IMR-90 (cell line): ENCODE measurements at regions not wholly inside any gene's neighbourhood (a gene's known extent, or its start where the extent isn't known, plus 50 kb on each side); places are given as distances from the start of the nearest gene placed in this dataset.

Experiments
- ATAC-seq: fragments of 200-7000 bp; cut with Tn5 transposase; 2 replicates; pipeline ENCODE4 v1.9.1; 2020; ENCODE audit warnings: low read depth, mild to moderate bottlenecking, moderate library complexity
- BruUV-seq: library from RNA; stranded (reverse); fragments of 400-500 nt; replicated peaks from 2 replicates; lab custom pipeline; 2021; lab: Mats Ljungman, UMichigan
- CTCF ChIA-PET: fragments of 300-600 bp; formaldehyde crosslinking; extraction: SDS; loops from one replicate; lab custom pipeline; 2021; ENCODE audit warnings: antibody characterized with exemption; lab: Yijun Ruan, JAX
- POLR2A ChIA-PET: fragments of 300-600 bp; sonication (Branson Sonifier 250); formaldehyde crosslinking; loops from one replicate; lab custom pipeline; 2022; ENCODE audit warnings: antibody characterized with exemption; ENCODE audit not compliant: unreplicated experiment; lab: Charles Lee
- DNase-seq: peaks from one replicate; pipeline ENCODE4 v3.0.0; 2013
- H2AFZ ChIP-seq: replicated peaks from 2 replicates; pipeline ENCODE3; 2013; ENCODE audit warnings: low read length, mild to moderate bottlenecking; ENCODE audit not compliant: poor library complexity
- H2AK5ac ChIP-seq: 2 replicates; pipeline ENCODE4 v1.6.1; 2013; ENCODE audit warnings: low read depth, low read length, inconsistent platforms
- H2AK9ac ChIP-seq: replicated peaks from 2 replicates; pipeline ENCODE3; 2013; ENCODE audit warnings: mild to moderate bottlenecking, low read depth, low read length, moderate library complexity; ENCODE audit not compliant: poor library complexity
- H2BK120ac ChIP-seq: 2 replicates; pipeline ENCODE4 v1.6.1; 2013; ENCODE audit warnings: low read depth, low read length, inconsistent platforms
- H2BK15ac ChIP-seq: 3 replicates; pipeline ENCODE4 v1.6.1; 2013; ENCODE audit warnings: low read depth, low read length, inconsistent platforms
- H2BK20ac ChIP-seq: 2 replicates; pipeline ENCODE4 v1.6.1; 2013; ENCODE audit warnings: low read depth, mild to moderate bottlenecking, inconsistent platforms, low read length, moderate library complexity
- H2BK5ac ChIP-seq: 2 replicates; pipeline ENCODE4 v1.6.1; 2013; ENCODE audit warnings: mild to moderate bottlenecking, low read depth, low read length, inconsistent platforms; ENCODE audit not compliant: poor library complexity, severe bottlenecking
- H3K14ac ChIP-seq: replicated peaks from 2 replicates; pipeline ENCODE4 v1.6.1; 2013; ENCODE audit warnings: low read depth, low read length, inconsistent platforms
- H3K18ac ChIP-seq: 2 replicates; pipeline ENCODE4 v1.6.1; 2013; ENCODE audit warnings: low read depth, low read length, control low read depth
- H3K23ac ChIP-seq: 2 replicates; pipeline ENCODE4 v1.6.1; 2013; ENCODE audit warnings: low read depth, low read length, inconsistent platforms
- H3K27ac ChIP-seq: 2 replicates; pipeline ENCODE4 v1.5.1; 2013; ENCODE audit warnings: mild to moderate bottlenecking, control low read depth, low read length; ENCODE audit not compliant: insufficient read depth
- H3K27me3 ChIP-seq: 2 replicates; pipeline ENCODE4 v1.6.1; 2013; ENCODE audit warnings: low read length; ENCODE audit not compliant: control insufficient read depth, insufficient read depth
- H3K36me3 ChIP-seq: 2 replicates; pipeline ENCODE4 v1.6.1; 2013; ENCODE audit warnings: low read length, mixed read lengths; ENCODE audit not compliant: control insufficient read depth, insufficient read depth
- H3K4ac ChIP-seq: 2 replicates; pipeline ENCODE4 v1.6.1; 2013; ENCODE audit warnings: low read depth, low read length, inconsistent platforms
- H3K4me1 ChIP-seq: 2 replicates; pipeline ENCODE4 v1.6.1; 2013; ENCODE audit warnings: low read length, mixed read lengths; ENCODE audit not compliant: control insufficient read depth, insufficient read depth
- H3K4me2 ChIP-seq: 2 replicates; pipeline ENCODE4 v1.6.1; 2013; ENCODE audit warnings: low read depth, mild to moderate bottlenecking, control low read depth, low read length, moderate library complexity
- H3K4me3 ChIP-seq: 2 replicates; pipeline ENCODE4 v1.5.1; 2013; ENCODE audit warnings: low read depth, mild to moderate bottlenecking, control low read depth, low read length, moderate library complexity; ENCODE audit not compliant: insufficient read depth
- H3K56ac ChIP-seq: 2 replicates; pipeline ENCODE4 v1.6.1; 2013; ENCODE audit warnings: low read length, inconsistent platforms; ENCODE audit not compliant: insufficient read depth; ENCODE audit errors: extremely low read depth
- H3K79me1 ChIP-seq, 2 experiments: 2 replicates each; pipeline ENCODE4 v1.6.1; 2013; ENCODE audit warnings: low read length in 2 of 2, inconsistent platforms in 1 of 2, low read depth in 1 of 2
- H3K9ac ChIP-seq: 2 replicates; pipeline ENCODE4 v1.6.1; 2013; ENCODE audit warnings: low read depth, low read length, control low read depth
- H3K9me1 ChIP-seq: 2 replicates; pipeline ENCODE4 v1.6.1; 2013; ENCODE audit warnings: low read length, inconsistent platforms; ENCODE audit not compliant: insufficient read depth
- H3K9me3 ChIP-seq: 2 replicates; pipeline ENCODE4 v1.6.1; 2013; ENCODE audit warnings: low read length; ENCODE audit not compliant: control insufficient read depth, insufficient read depth
- H4K20me1 ChIP-seq: 2 replicates; pipeline ENCODE4 v1.6.1; 2013; ENCODE audit warnings: low read length, inconsistent platforms; ENCODE audit not compliant: insufficient read depth
- H4K5ac ChIP-seq: 2 replicates; pipeline ENCODE4 v1.6.1; 2013; ENCODE audit warnings: mild to moderate bottlenecking, low read depth, low read length, control low read depth
- H4K8ac ChIP-seq, 2 experiments: 2 replicates each; pipeline ENCODE4 v1.6.1; 2013; ENCODE audit warnings: low read depth in 2 of 2, low read length in 2 of 2, control low read depth in 1 of 2, inconsistent platforms in 1 of 2
- H4K91ac ChIP-seq: 2 replicates; pipeline ENCODE4 v1.6.1; 2013; ENCODE audit warnings: low read depth, low read length, inconsistent platforms; ENCODE audit not compliant: insufficient read depth
- BHLHE40 ChIP-seq: fragments of 150-350 bp; IDR thresholded peaks from 2 replicates; pipeline ENCODE4 v1.6.1; 2016; ENCODE audit warnings: mild to moderate bottlenecking, low read depth, low read length
- CEBPB ChIP-seq: IDR thresholded peaks from 2 replicates; pipeline ENCODE4 v1.6.1; 2012; ENCODE audit warnings: low read depth, low read length, improper control_type of control experiment
- CHD1 ChIP-seq: IDR thresholded peaks from 2 replicates; pipeline ENCODE4 v1.6.1; 2012; ENCODE audit warnings: low read depth, low read length, improper control_type of control experiment
- MAFK ChIP-seq: IDR thresholded peaks from 2 replicates; pipeline ENCODE4 v1.6.1; 2012; ENCODE audit warnings: low read depth, low read length, improper control_type of control experiment
- MAZ ChIP-seq: IDR thresholded peaks from 2 replicates; pipeline ENCODE4 v1.6.1; 2012; ENCODE audit warnings: low read depth, mild to moderate bottlenecking, low read length, improper control_type of control experiment, moderate library complexity, borderline replicate concordance
- MXI1 ChIP-seq: IDR thresholded peaks from 2 replicates; pipeline ENCODE4 v1.6.1; 2012; ENCODE audit warnings: low read depth, mild to moderate bottlenecking, low read length, moderate library complexity, borderline replicate concordance
- NFE2L2 ChIP-seq: fragments of 150-350 bp; IDR thresholded peaks from 2 replicates; pipeline ENCODE4 v1.6.1; 2016; ENCODE audit warnings: low read depth, mild to moderate bottlenecking, low read length
- POLR2A ChIP-seq: IDR thresholded peaks from 2 replicates; pipeline ENCODE4 v1.6.1; 2012; ENCODE audit warnings: mild to moderate bottlenecking, low read depth, low read length
- RAD21 ChIP-seq: IDR thresholded peaks from 2 replicates; pipeline ENCODE4 v1.6.1; 2012; ENCODE audit warnings: low read length, improper control_type of control experiment
- SMC3 ChIP-seq: fragments of 150-350 bp; IDR thresholded peaks from 2 replicates; pipeline ENCODE4 v1.6.1; 2016; ENCODE audit warnings: low read depth, mild to moderate bottlenecking, antibody characterized with exemption, low read length, moderate library complexity
- WGBS, 2 experiments: methylation state at CpG; one replicate each; pipeline versions ENCODE4 v1.1.5 to v1.1.7; 2013; ENCODE audit warnings: missing lambda C conversion rate in 2 of 2; ENCODE audit not compliant: insufficient read length in 1 of 2; ENCODE audit errors: extremely low coverage in 2 of 2; 5-methylcytosine and 5-hydroxymethylcytosine counted together
- dilution Hi-C: fragments of 300-500 bp; cut with HindIII; formaldehyde crosslinking; loops from one replicate; pipeline ENCODE4 v1.14.3; 2018; ENCODE audit warnings: low sequenced_read_pairs; ENCODE audit not compliant: unreplicated experiment
- in situ Hi-C: fragments of 300-500 bp; cut with MboI; formaldehyde crosslinking; loops from 3 replicates; pipeline ENCODE4 v1.14.3; 2019; ENCODE audit warnings: low sequenced_read_pairs, inconsistent platforms, mixed read lengths
- intact Hi-C: fragments of 100-400 bp; cut with micrococcal nuclease; formaldehyde crosslinking; loops from 2 replicates; pipeline ENCODE4 v1.10.0; 2022
- TF ChIP-seq, protein P1 (sequence below): conservative IDR thresholded peaks from 2 replicates; pipeline ENCODE4 v1.5.1; 2012; ENCODE audit warnings: mild to moderate bottlenecking, low read depth, low read length, improper control_type of control experiment
- TF ChIP-seq, protein P2 (sequence below): fragments of 150-350 bp; IDR thresholded peaks from 2 replicates; pipeline ENCODE4 v1.6.1; 2017; ENCODE audit warnings: mild to moderate bottlenecking, antibody characterized with exemption, low read length, low read depth

DNA sequence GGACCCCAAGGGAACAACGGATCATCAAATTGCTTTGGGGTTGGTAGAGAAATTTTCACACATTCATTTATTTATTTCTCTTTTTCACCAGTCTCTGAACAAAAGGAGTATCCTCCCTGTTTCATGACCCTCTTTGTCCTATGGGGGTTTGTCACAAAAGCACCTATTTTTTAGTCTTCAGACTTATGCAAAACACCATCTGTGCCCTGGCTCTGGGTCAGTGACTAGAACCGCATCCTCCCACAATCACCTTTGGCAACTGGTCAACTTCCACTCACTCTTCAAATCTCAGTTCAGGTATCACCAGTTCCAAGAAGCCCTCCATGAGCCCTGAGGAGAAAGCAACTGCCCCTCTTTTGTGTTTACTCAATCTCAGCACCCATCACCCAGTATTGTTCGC, 395.7 kb downstream of the CDK5RAP2 start:
- BruUV-seq, result no TSS peak
- no peaks in the 10 kb centered on the region for H3K9me3 ChIP-seq
- no peak overlapping the region for H3K9ac ChIP-seq
- no peak overlapping the region for H2AK5ac ChIP-seq
- H4K91ac ChIP-seq, result no peak overlapping the region
- no peak overlapping the region for H4K5ac ChIP-seq
- no peaks in the 10 kb centered on the region for H3K9me1 ChIP-seq
- ChIA-PET CTCF (no interaction called here), POLR2A (no interaction called here)
- no peaks in the 10 kb centered on the region for H3K27me3 ChIP-seq
- no peak overlapping the region for H3K4me2 ChIP-seq
- H3K79me1 ChIP-seq, result no peaks in the 10 kb centered on the region
- in situ Hi-C loops, result no loop called here
- ATAC-seq (no peak), DNase-seq (no peak)
- no peak overlapping the region for H3K4me3 ChIP-seq
- H3K23ac ChIP-seq, result no peak overlapping the region
- no peaks in the 10 kb centered on the region for H3K4me1 ChIP-seq
- whole genome bisulfite sequencing, 2 experiments, result 75% methylated on average over 1 of the region's 3 CpGs; no CpG with 5 or more reads in 1 of the 2 experiments
- no peak overlapping the region for H2BK5ac ChIP-seq
- no peak overlapping the region for H2BK15ac ChIP-seq
- H4K8ac ChIP-seq, result no peak overlapping the region
- H3K4ac ChIP-seq, result no peak overlapping the region
- no peaks in the 10 kb centered on the region for H4K20me1 ChIP-seq
- no peak overlapping the region for H3K27ac ChIP-seq
- dilution Hi-C loops, result no loop called here
- H2BK120ac ChIP-seq, result no peak overlapping the region
- TF ChIP-seq, protein P1, sequence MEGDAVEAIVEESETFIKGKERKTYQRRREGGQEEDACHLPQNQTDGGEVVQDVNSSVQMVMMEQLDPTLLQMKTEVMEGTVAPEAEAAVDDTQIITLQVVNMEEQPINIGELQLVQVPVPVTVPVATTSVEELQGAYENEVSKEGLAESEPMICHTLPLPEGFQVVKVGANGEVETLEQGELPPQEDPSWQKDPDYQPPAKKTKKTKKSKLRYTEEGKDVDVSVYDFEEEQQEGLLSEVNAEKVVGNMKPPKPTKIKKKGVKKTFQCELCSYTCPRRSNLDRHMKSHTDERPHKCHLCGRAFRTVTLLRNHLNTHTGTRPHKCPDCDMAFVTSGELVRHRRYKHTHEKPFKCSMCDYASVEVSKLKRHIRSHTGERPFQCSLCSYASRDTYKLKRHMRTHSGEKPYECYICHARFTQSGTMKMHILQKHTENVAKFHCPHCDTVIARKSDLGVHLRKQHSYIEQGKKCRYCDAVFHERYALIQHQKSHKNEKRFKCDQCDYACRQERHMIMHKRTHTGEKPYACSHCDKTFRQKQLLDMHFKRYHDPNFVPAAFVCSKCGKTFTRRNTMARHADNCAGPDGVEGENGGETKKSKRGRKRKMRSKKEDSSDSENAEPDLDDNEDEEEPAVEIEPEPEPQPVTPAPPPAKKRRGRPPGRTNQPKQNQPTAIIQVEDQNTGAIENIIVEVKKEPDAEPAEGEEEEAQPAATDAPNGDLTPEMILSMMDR, result no peak
- no peak for TF ChIP-seq POLR2A
- no peak for TF ChIP-seq CEBPB
- TF ChIP-seq MXI1, result no peak
- no peak for TF ChIP-seq SMC3
- no peak for TF ChIP-seq NFE2L2
- no peak for TF ChIP-seq BHLHE40
- no peak for TF ChIP-seq RAD21
- TF ChIP-seq CHD1, result no peak
- TF ChIP-seq MAFK, result no peak
- TF ChIP-seq, protein P2, sequence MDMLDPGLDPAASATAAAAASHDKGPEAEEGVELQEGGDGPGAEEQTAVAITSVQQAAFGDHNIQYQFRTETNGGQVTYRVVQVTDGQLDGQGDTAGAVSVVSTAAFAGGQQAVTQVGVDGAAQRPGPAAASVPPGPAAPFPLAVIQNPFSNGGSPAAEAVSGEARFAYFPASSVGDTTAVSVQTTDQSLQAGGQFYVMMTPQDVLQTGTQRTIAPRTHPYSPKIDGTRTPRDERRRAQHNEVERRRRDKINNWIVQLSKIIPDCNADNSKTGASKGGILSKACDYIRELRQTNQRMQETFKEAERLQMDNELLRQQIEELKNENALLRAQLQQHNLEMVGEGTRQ, result no peak
- no peak for TF ChIP-seq MAZ
- H3K14ac ChIP-seq, result no peak overlapping the region
- no peak overlapping the region for H2AK9ac ChIP-seq
- intact Hi-C loops, result no loop called here
- no peak overlapping the region for H3K56ac ChIP-seq
- H3K36me3 ChIP-seq, result no peaks in the 10 kb centered on the region
- no peak overlapping the region for H2BK20ac ChIP-seq
- no peak overlapping the region for H3K18ac ChIP-seq
- no peak overlapping the region for H2AFZ ChIP-seq
